ENCODE measurements at regions not wholly inside any gene's neighbourhood (a gene's known extent, or its start where the extent isn't known, plus 50 kb on each side); places are given as distances from the start of the nearest gene placed in this dataset.

GRCh38 chr10:4459531-4459930 is 366.5 kb upstream of the AKR1E2 start:
- Mint-ChIP-seq H3K27ac (no peak overlapping the region), H3K4me3 (no peak overlapping the region), H3K4me1 (ENCODE audit: low read depth) (no peaks in the 10 kb centered on the region), H3K36me3 (ENCODE audit: low read depth) (no peaks in the 10 kb centered on the region), H3K27me3 (peaks cover 2% of the 10 kb centered on the region), H3K9me3 (peaks cover 18% of the 10 kb centered on the region)
- intact Hi-C loops (cut with micrococcal nuclease), result no loop called here

- Mint-ChIP-seq H3K4me3 (no peak overlapping the region), H3K9me3 (peaks cover 22% of the 10 kb centered on the region), H3K36me3 (ENCODE audit: low read depth) (no peaks in the 10 kb centered on the region), H3K27ac (no peak overlapping the region), H3K27me3 (peaks cover 1% of the 10 kb centered on the region), H3K4me1 (ENCODE audit: low read depth) (peaks cover 12% of the 10 kb centered on the region)
- intact Hi-C loops (cut with micrococcal nuclease), result no loop called here
Observed at GRCh38 chr10:4457597-4457996, 368.4 kb upstream of the AKR1E2 start.

GRCh38 chr10:4456776-4457175 is 369.2 kb upstream of the AKR1E2 start:
- Mint-ChIP-seq H3K36me3 (ENCODE audit: low read depth) (no peaks in the 10 kb centered on the region), H3K9me3 (peaks cover 22% of the 10 kb centered on the region), H3K27me3 (peaks cover 3% of the 10 kb centered on the region), H3K27ac (no peak overlapping the region), H3K4me1 (ENCODE audit: low read depth) (peaks cover 18% of the 10 kb centered on the region), H3K4me3 (no peak overlapping the region)
- intact Hi-C loops (cut with micrococcal nuclease), result no loop called here

GRCh38 chr10:4456279-4456678 is 369.7 kb upstream of the AKR1E2 start:
- Mint-ChIP-seq H3K27ac (no peak overlapping the region), H3K9me3 (peaks cover 22% of the 10 kb centered on the region), H3K4me3 (no peak overlapping the region), H3K4me1 (ENCODE audit: low read depth) (peaks cover 22% of the 10 kb centered on the region), H3K36me3 (ENCODE audit: low read depth) (no peaks in the 10 kb centered on the region), H3K27me3 (peaks cover 3% of the 10 kb centered on the region)
- intact Hi-C loops (cut with micrococcal nuclease), result no loop called here

GRCh38 chr10:4453950-4454349 is 372.1 kb upstream of the AKR1E2 start:
- Mint-ChIP-seq H3K4me3 (no peak overlapping the region), H3K27ac (peak overlapping the region; percentile 37), H3K27me3 (peaks cover 3% of the 10 kb centered on the region), H3K9me3 (peaks cover 22% of the 10 kb centered on the region), H3K36me3 (ENCODE audit: low read depth) (no peaks in the 10 kb centered on the region), H3K4me1 (ENCODE audit: low read depth) (peaks cover 30% of the 10 kb centered on the region)
- intact Hi-C loops (cut with micrococcal nuclease), result no loop called here

- H3K9me3 Mint-ChIP-seq, result peaks cover 22% of the 10 kb centered on the region
- no peaks in the 10 kb centered on the region for H3K36me3 Mint-ChIP-seq (ENCODE audit: low read depth)
- peaks cover 30% of the 10 kb centered on the region for H3K4me1 Mint-ChIP-seq (ENCODE audit: low read depth)
- H3K27ac Mint-ChIP-seq, result peak overlapping the region; percentile 37
- H3K27me3 Mint-ChIP-seq, result peaks cover 3% of the 10 kb centered on the region
- intact Hi-C loops (cut with micrococcal nuclease), result no loop called here
- no peak overlapping the region for H3K4me3 Mint-ChIP-seq
Observed at GRCh38 chr10:4453276-4453675, 372.7 kb upstream of the AKR1E2 start.

GRCh38 chr10:4450981-4451908 is 374.8 kb upstream of the AKR1E2 start:
- Mint-ChIP-seq H3K4me1 (ENCODE audit: low read depth) (peaks cover 30% of the 10 kb centered on the region), H3K9me3 (peaks cover 25% of the 10 kb centered on the region), H3K4me3 (peak overlapping the region; percentile 6), H3K36me3 (ENCODE audit: low read depth) (no peaks in the 10 kb centered on the region), H3K27ac (no peak overlapping the region), H3K27me3 (peaks cover 3% of the 10 kb centered on the region)
- intact Hi-C loops (cut with micrococcal nuclease), result no loop called here

- no peak overlapping the region for H3K27ac Mint-ChIP-seq
- peaks cover 25% of the 10 kb centered on the region for H3K9me3 Mint-ChIP-seq
- peaks cover 3% of the 10 kb centered on the region for H3K27me3 Mint-ChIP-seq
- no peak overlapping the region for H3K4me3 Mint-ChIP-seq
- intact Hi-C loops (cut with micrococcal nuclease), result no loop called here
- no peaks in the 10 kb centered on the region for H3K36me3 Mint-ChIP-seq (ENCODE audit: low read depth)
- peaks cover 30% of the 10 kb centered on the region for H3K4me1 Mint-ChIP-seq (ENCODE audit: low read depth)
Observed at GRCh38 chr10:4450169-4450568, 375.8 kb upstream of the AKR1E2 start.

GRCh38 chr10:4448030-4448429 is 378.0 kb upstream of the AKR1E2 start:
- Mint-ChIP-seq H3K4me3 (no peak overlapping the region), H3K9me3 (peaks cover 33% of the 10 kb centered on the region), H3K36me3 (ENCODE audit: low read depth) (peaks cover 7% of the 10 kb centered on the region), H3K27ac (no peak overlapping the region), H3K27me3 (peaks cover 2% of the 10 kb centered on the region), H3K4me1 (ENCODE audit: low read depth) (peaks cover 19% of the 10 kb centered on the region)
- intact Hi-C loops (cut with micrococcal nuclease), result loop anchor here (10.0 kb wide), 1 partner anchor 113 kb away; no protein-coding TSS in a partner anchor

- no peaks in the 10 kb centered on the region for H3K27me3 Mint-ChIP-seq
- no peak overlapping the region for H3K4me3 Mint-ChIP-seq
- peaks cover 4% of the 10 kb centered on the region for H3K4me1 Mint-ChIP-seq (ENCODE audit: low read depth)
- peaks cover 12% of the 10 kb centered on the region for H3K36me3 Mint-ChIP-seq (ENCODE audit: low read depth)
- H3K9me3 Mint-ChIP-seq, result peaks cover 55% of the 10 kb centered on the region
- intact Hi-C loops (cut with micrococcal nuclease), result loop anchor here (10.0 kb wide), 1 partner anchor 109 kb away; no protein-coding TSS in a partner anchor
- H3K27ac Mint-ChIP-seq, result no peak overlapping the region
Observed at GRCh38 chr10:4443419-4443818, 382.6 kb upstream of the AKR1E2 start.

GRCh38 chr10:4442296-4442695 is 383.7 kb upstream of the AKR1E2 start:
- H3K27ac Mint-ChIP-seq, result no peak overlapping the region
- peaks cover 55% of the 10 kb centered on the region for H3K9me3 Mint-ChIP-seq
- intact Hi-C loops (cut with micrococcal nuclease), result loop anchor here (10.0 kb wide), 1 partner anchor 107 kb away; no protein-coding TSS in a partner anchor
- no peak overlapping the region for H3K4me3 Mint-ChIP-seq
- no peaks in the 10 kb centered on the region for H3K27me3 Mint-ChIP-seq
- peaks cover 12% of the 10 kb centered on the region for H3K36me3 Mint-ChIP-seq (ENCODE audit: low read depth)
- H3K4me1 Mint-ChIP-seq (ENCODE audit: low read depth), result peaks cover 7% of the 10 kb centered on the region

GRCh38 chr10:4440260-4440659 is 385.7 kb upstream of the AKR1E2 start:
- Mint-ChIP-seq H3K27me3 (no peaks in the 10 kb centered on the region), H3K4me3 (no peak overlapping the region), H3K27ac (no peak overlapping the region), H3K4me1 (ENCODE audit: low read depth) (peaks cover 7% of the 10 kb centered on the region), H3K36me3 (ENCODE audit: low read depth) (peaks cover 12% of the 10 kb centered on the region), H3K9me3 (peaks cover 41% of the 10 kb centered on the region)
- intact Hi-C loops (cut with micrococcal nuclease), result loop anchor here (10.0 kb wide), 1 partner anchor 105 kb away; no protein-coding TSS in a partner anchor

GRCh38 chr10:4437791-4438190 is 388.2 kb upstream of the AKR1E2 start:
- no peak overlapping the region for H3K4me3 Mint-ChIP-seq
- peaks cover 5% of the 10 kb centered on the region for H3K36me3 Mint-ChIP-seq (ENCODE audit: low read depth)
- peaks cover 21% of the 10 kb centered on the region for H3K9me3 Mint-ChIP-seq
- intact Hi-C loops (cut with micrococcal nuclease), result no loop called here
- H3K4me1 Mint-ChIP-seq (ENCODE audit: low read depth), result peaks cover 7% of the 10 kb centered on the region
- no peaks in the 10 kb centered on the region for H3K27me3 Mint-ChIP-seq
- H3K27ac Mint-ChIP-seq, result peak overlapping the region; percentile 59

- H3K4me3 Mint-ChIP-seq, result no peak overlapping the region
- peaks cover 7% of the 10 kb centered on the region for H3K4me1 Mint-ChIP-seq (ENCODE audit: low read depth)
- H3K27ac Mint-ChIP-seq, result no peak overlapping the region
- peaks cover 14% of the 10 kb centered on the region for H3K9me3 Mint-ChIP-seq
- H3K36me3 Mint-ChIP-seq (ENCODE audit: low read depth), result peaks cover 2% of the 10 kb centered on the region
- no peaks in the 10 kb centered on the region for H3K27me3 Mint-ChIP-seq
- intact Hi-C loops (cut with micrococcal nuclease), result no loop called here
Observed at GRCh38 chr10:4437061-4437460, 388.9 kb upstream of the AKR1E2 start.
